Kidney tubule cell (primary cell): ENCODE measurements at regions not wholly inside any gene's neighbourhood (a gene's known extent, or its start where the extent isn't known, plus 50 kb on each side); places are given as distances from the start of the nearest gene placed in this dataset.
A peak's percentile ranks its signal among the peaks of the same experiment; 100 is the strongest.

Experiments
- DNase-seq: peaks from one replicate; pipeline ENCODE4 v3.0.0-alpha.2; 2018; ENCODE audit warnings: low spot score

GRCh38 chr2:120440521-120441350 is 94.8 kb downstream of the INHBB start:
- no peak for DNase-seq

GRCh38 chr2:120441351-120441700 is 95.4 kb downstream of the INHBB start:
- no peak for DNase-seq

- DNase-seq, result peak; percentile 48
Observed at GRCh38 chr2:120441744-120442471, 96.0 kb downstream of the INHBB start.

GRCh38 chr2:120442541-120442922 is 96.6 kb downstream of the INHBB start:
- no peak for DNase-seq

- DNase-seq, result peak; percentile 73
Observed at GRCh38 chr2:120442923-120443571, 97.1 kb downstream of the INHBB start.

GRCh38 chr2:120443946-120444345 is 98.0 kb downstream of the INHBB start:
- DNase-seq, result no peak

GRCh38 chr2:120444691-120445240 is 98.8 kb downstream of the INHBB start:
- DNase-seq, result no peak

GRCh38 chr2:120445449-120446143 is 99.7 kb downstream of the INHBB start:
- peak; percentile 81 for DNase-seq

- no peak for DNase-seq
Observed at GRCh38 chr2:120446236-120447126, 100.5 kb downstream of the INHBB start.

GRCh38 chr2:120447127-120447785 is 101.3 kb downstream of the INHBB start:
- peak; percentile 53 for DNase-seq

GRCh38 chr2:120448436-120448835 is 102.5 kb downstream of the INHBB start:
- no peak for DNase-seq

- peak; percentile 30 for DNase-seq
Observed at GRCh38 chr2:120448961-120449810, 103.2 kb downstream of the INHBB start.

- peak; percentile 43 for DNase-seq
Observed at GRCh38 chr2:120450196-120450820, 104.4 kb downstream of the INHBB start.

- no peak for DNase-seq
Observed at GRCh38 chr2:120451334-120451733, 105.4 kb downstream of the INHBB start.

- no peak for DNase-seq
Observed at GRCh38 chr2:120452131-120452530, 106.2 kb downstream of the INHBB start.

- DNase-seq, result no peak
Observed at GRCh38 chr2:120452945-120453634, 107.2 kb downstream of the INHBB start.

GRCh38 chr2:120453635-120453998 is 107.7 kb downstream of the INHBB start:
- DNase-seq, result peak; percentile 87

- DNase-seq, result peak; percentile 20
Observed at GRCh38 chr2:120454654-120455385, 108.9 kb downstream of the INHBB start.
